CD4-positive, CD25-positive, alpha-beta regulatory T cell (primary cell): ENCODE measurements at regions not wholly inside any gene's neighbourhood (a gene's known extent, or its start where the extent isn't known, plus 50 kb on each side); places are given as distances from the start of the nearest gene placed in this dataset.
"Not testable (repeated sequence)": the region's sequence is repeated elsewhere in the genome, so short reads cannot be mapped to it uniquely, and the experiment has no call there.

Experiments used
- ATAC-seq, 2 donors: fragments of 150-1000 bp; cut with Tn5 transposase; one replicate each; pipeline ENCODE4 v1.10.0; 2021; ENCODE audit warnings: low read depth in 2 of 2, moderate number of reproducible peaks in 2 of 2, moderate library complexity in 1 of 2
- DNase-seq, 3 donors: peaks; one replicate each; pipeline versions ENCODE4 v3.0.0 to v3.0.0-alpha.2; 2012 to 2022; ENCODE audit warnings: mixed read lengths in 1 of 3
- H3K27ac ChIP-seq: one replicate; pipeline ENCODE4 v1.7.0; 2013; ENCODE audit warnings: mild to moderate bottlenecking, low read length; ENCODE audit not compliant: insufficient read depth, poor library complexity, severe bottlenecking
- H3K27me3 ChIP-seq: one replicate; pipeline ENCODE4 v1.7.0; 2013; ENCODE audit warnings: low read length; ENCODE audit not compliant: control insufficient read depth, insufficient read depth
- H3K36me3 ChIP-seq: one replicate; pipeline ENCODE4 v1.7.0; 2013; ENCODE audit warnings: mild to moderate bottlenecking, low read length, moderate library complexity; ENCODE audit not compliant: control insufficient read depth, insufficient read depth
- H3K4me1 ChIP-seq: 2 replicates; pipeline ENCODE4 v1.7.0; 2013; ENCODE audit warnings: mild to moderate bottlenecking, low read length; ENCODE audit not compliant: insufficient read depth, control insufficient read depth, poor library complexity, severe bottlenecking
- H3K4me3 ChIP-seq: one replicate; pipeline ENCODE4 v1.7.0; 2013; ENCODE audit warnings: low read depth, mild to moderate bottlenecking, low read length, moderate library complexity
- H3K9me3 ChIP-seq, 2 experiments: 1 replicate in 1 of 2; 2 replicates in 1 of 2; pipeline ENCODE4 v1.7.0; 2013; ENCODE audit warnings: low read length in 2 of 2, mild to moderate bottlenecking in 1 of 2, moderate library complexity in 1 of 2; ENCODE audit not compliant: control insufficient read depth in 2 of 2
- H3K27ac Mint-ChIP-seq, 3 donors: one replicate each; pipeline ENCODE4 v1.8.0; 2020 to 2022; ENCODE audit warnings: mild to moderate bottlenecking in 3 of 3, mixed read lengths in 3 of 3, moderate library complexity in 2 of 3
- H3K27me3 Mint-ChIP-seq: one replicate; pipeline ENCODE4 v1.8.0; 2022; ENCODE audit warnings: mild to moderate bottlenecking, mixed read lengths
- H3K36me3 Mint-ChIP-seq: one replicate; pipeline ENCODE4 v1.8.0; 2020; ENCODE audit warnings: mixed read lengths
- H3K4me1 Mint-ChIP-seq, 4 donors: one replicate each; pipeline ENCODE4 v1.8.0; 2020 to 2022; ENCODE audit warnings: mixed read lengths in 4 of 4, mild to moderate bottlenecking in 1 of 4
- H3K4me3 Mint-ChIP-seq, 4 donors: one replicate each; pipeline ENCODE4 v1.8.0; 2020 to 2022; ENCODE audit warnings: mild to moderate bottlenecking in 4 of 4, mixed read lengths in 4 of 4, moderate library complexity in 3 of 4
- H3K9me3 Mint-ChIP-seq, 7 donors: one replicate each; pipeline ENCODE4 v1.8.0; 2020 to 2022; ENCODE audit warnings: mixed read lengths in 7 of 7, mild to moderate bottlenecking in 3 of 7, moderate library complexity in 2 of 7

- H3K36me3 ChIP-seq, result no peaks in the 10 kb centered on the region
- no peaks in the 10 kb centered on the region for H3K4me1 ChIP-seq
- Mint-ChIP-seq H3K27me3 (no peaks in the 10 kb centered on the region), H3K4me1 (no peaks in the 10 kb centered on the region), H3K27ac (no peak overlapping the region), H3K9me3 (peaks cover 0 to 7% (median 5%) of the 10 kb centered on the region in 7 donors), H3K4me3 (no peak overlapping the region), H3K36me3 (no peaks in the 10 kb centered on the region)
- ATAC-seq (no peak), DNase-seq (no peak)
- no peak overlapping the region for H3K4me3 ChIP-seq
- no peak overlapping the region for H3K27ac ChIP-seq
- H3K27me3 ChIP-seq, result no peaks in the 10 kb centered on the region
- no peaks in the 10 kb centered on the region for H3K9me3 ChIP-seq
These were observed 102.1 kb downstream of the SHCBP1 start for GRCh38 chr16:46519063-46519462.

- no peak for ATAC-seq
- Mint-ChIP-seq H3K9me3 (peaks cover 0 to 15% (median 1%) of the 10 kb centered on the region in 7 donors), H3K27me3 (no peaks in the 10 kb centered on the region), H3K4me1 (no peaks in the 10 kb centered on the region), H3K4me3 (no peak overlapping the region), H3K27ac (no peak overlapping the region), H3K36me3 (no peaks in the 10 kb centered on the region)
- Histone ChIP-seq H3K4me3 (no peak overlapping the region), H3K36me3 (no peaks in the 10 kb centered on the region), H3K27me3 (no peaks in the 10 kb centered on the region), H3K4me1 (no peaks in the 10 kb centered on the region), H3K27ac (no peak overlapping the region), H3K9me3 (no peaks in the 10 kb centered on the region)
- no peak for DNase-seq
These were observed 124.5 kb downstream of the SHCBP1 start for GRCh38 chr16:46496701-46497100.

GRCh38 chr16:46482895-46483294 lies 138.3 kb downstream of the SHCBP1 start:
- DNase-seq, result no peak
- Histone ChIP-seq H3K4me1 (no peaks in the 10 kb centered on the region), H3K4me3 (no peak overlapping the region), H3K36me3 (no peaks in the 10 kb centered on the region), H3K27me3 (no peaks in the 10 kb centered on the region), H3K9me3 (peaks cover 0 to 5% of the 10 kb centered on the region in 2 experiments), H3K27ac (no peak overlapping the region)
- Mint-ChIP-seq H3K27me3 (no peaks in the 10 kb centered on the region), H3K27ac (no peak overlapping the region), H3K36me3 (no peaks in the 10 kb centered on the region), H3K4me3 (no peak overlapping the region), H3K9me3 (peaks cover 2 to 28% (median 9%) of the 10 kb centered on the region in 7 donors), H3K4me1 (no peaks in the 10 kb centered on the region)
- no peak for ATAC-seq

GRCh38 chr16:46466239-46466638 lies 154.9 kb downstream of the SHCBP1 start:
- DNase-seq, result no peak

GRCh38 chr16:46454801-46455200 lies 166.4 kb downstream of the SHCBP1 start:
- H3K4me3 ChIP-seq, H3K4me1 ChIP-seq, H3K27ac Mint-ChIP-seq, ATAC-seq, H3K36me3 ChIP-seq, H3K27ac ChIP-seq, H3K27me3 ChIP-seq, H3K36me3 Mint-ChIP-seq, H3K4me1 Mint-ChIP-seq, DNase-seq, H3K4me3 Mint-ChIP-seq, H3K9me3 ChIP-seq, H3K27me3 Mint-ChIP-seq: not testable (repeated sequence)
- H3K9me3 Mint-ChIP-seq, result peaks cover 0 to 13% (median 4%) of the 10 kb centered on the region in 7 donors

More at GRCh38 chr16:46466239-46466638, 154.9 kb downstream of the SHCBP1 start:
- H3K4me1 ChIP-seq, result no peaks in the 10 kb centered on the region
- H3K36me3 ChIP-seq, result no peaks in the 10 kb centered on the region
- H3K4me1 Mint-ChIP-seq, result no peaks in the 10 kb centered on the region
- no peak overlapping the region for H3K27ac ChIP-seq
- H3K9me3 ChIP-seq, result peaks cover 4 to 15% of the 10 kb centered on the region in 2 experiments
- H3K27me3 ChIP-seq, result no peaks in the 10 kb centered on the region
- H3K9me3 Mint-ChIP-seq, result peaks cover 0 to 39% (median 9%) of the 10 kb centered on the region in 7 donors
- H3K4me3 ChIP-seq, result no peak overlapping the region
- H3K4me3 Mint-ChIP-seq, result no peak overlapping the region
- no peak for ATAC-seq
- no peaks in the 10 kb centered on the region for H3K36me3 Mint-ChIP-seq
- H3K27ac Mint-ChIP-seq, result no peak overlapping the region
- H3K27me3 Mint-ChIP-seq, result no peaks in the 10 kb centered on the region

- Mint-ChIP-seq H3K4me1 (no peaks in the 10 kb centered on the region), H3K27me3 (no peaks in the 10 kb centered on the region), H3K27ac (no peak overlapping the region), H3K4me3 (no peak overlapping the region), H3K9me3 (peaks cover 0 to 24% (median 4%) of the 10 kb centered on the region in 7 donors), H3K36me3 (no peaks in the 10 kb centered on the region)
- H3K36me3 ChIP-seq, result no peaks in the 10 kb centered on the region
- ATAC-seq (no peak), DNase-seq (no peak)
- H3K4me3 ChIP-seq, result no peak overlapping the region
- H3K4me1 ChIP-seq, result no peaks in the 10 kb centered on the region
- peaks cover 4 to 7% of the 10 kb centered on the region in 2 experiments for H3K9me3 ChIP-seq
- H3K27ac ChIP-seq, result no peak overlapping the region
- H3K27me3 ChIP-seq, result no peaks in the 10 kb centered on the region
These were observed 192.8 kb downstream of the SHCBP1 start for GRCh38 chr16:46428108-46429061.

- ATAC-seq (no peak), DNase-seq (no peak)
- Histone ChIP-seq H3K4me1 (no peaks in the 10 kb centered on the region), H3K36me3 (no peaks in the 10 kb centered on the region), H3K4me3 (no peak overlapping the region), H3K9me3 (peaks cover 4 to 7% of the 10 kb centered on the region in 2 experiments), H3K27ac (no peak overlapping the region), H3K27me3 (no peaks in the 10 kb centered on the region)
- H3K27ac Mint-ChIP-seq, result no peak overlapping the region
- H3K9me3 Mint-ChIP-seq, result peaks cover 0 to 21% (median 4%) of the 10 kb centered on the region in 7 donors
- H3K4me3 Mint-ChIP-seq, result no peak overlapping the region
- H3K4me1 Mint-ChIP-seq, result no peaks in the 10 kb centered on the region
- no peaks in the 10 kb centered on the region for H3K27me3 Mint-ChIP-seq
- no peaks in the 10 kb centered on the region for H3K36me3 Mint-ChIP-seq
These were observed 193.7 kb downstream of the SHCBP1 start for GRCh38 chr16:46427340-46428107.
